ENCODE measurements at regions not wholly inside any gene's neighbourhood (a gene's known extent, or its start where the extent isn't known, plus 50 kb on each side); places are given as distances from the start of the nearest gene placed in this dataset.

GRCh38 chr20:60306551-60306950, 348.3 kb downstream of the CDH26 start:
- ChIA-PET POLR2A (ENCODE audit: unreplicated experiment) (no interaction called here), CTCF (no interaction called here)
- no peaks in the 10 kb centered on the region; the same call in 1 of the 2 replicates for H3K27me3 ChIP-seq (ENCODE audit: low read length)

GRCh38 chr20:60310560-60311349, 352.5 kb downstream of the CDH26 start:
- no peaks in the 10 kb centered on the region for H3K36me3 ChIP-seq (ENCODE audit: low read depth, low read length)
- no peaks in the 10 kb centered on the region for H3F3A ChIP-seq (ENCODE audit: low read length, unreplicated experiment)
- peaks cover 3% of the 10 kb centered on the region; the same call in 1 of the 2 replicates for H3K9me3 ChIP-seq (ENCODE audit: low read length)
- TF ChIP-seq EZH2 (IDR thresholded peaks at IDR 0.05; ENCODE audit: low read length, unreplicated experiment) = no peak
- no peak for TF ChIP-seq EZH2phosphoT487 (IDR thresholded peaks at IDR 0.05; ENCODE audit: borderline replicate concordance, low read length)
- TF ChIP-seq CTCF (conservative IDR thresholded peaks at IDR 0.05; ENCODE audit: low read depth, low read length) = no peak
- intact Hi-C loops (cut with micrococcal nuclease) = no loop called here
- BruUV-seq (replicated peaks) = no TSS peak
- H3K27me3 ChIP-seq (ENCODE audit: low read length) = no peaks in the 10 kb centered on the region
- no peaks in the 10 kb centered on the region for H3K9me2 ChIP-seq (replicated peaks; ENCODE audit: low read length)
- H2AFZ ChIP-seq (ENCODE audit: low read length) = no peak overlapping the region
- H3K9ac ChIP-seq (ENCODE audit: low read length) = no peak overlapping the region
- no peak overlapping the region for H3K4me2 ChIP-seq (ENCODE audit: low read length)
- H3K79me2 ChIP-seq (ENCODE audit: low read length) = no peaks in the 10 kb centered on the region
- ChIA-PET CTCF (no interaction called here), POLR2A (ENCODE audit: unreplicated experiment) (no interaction called here)
- DNase-seq (no peak), ATAC-seq (no peak)
- no peaks in the 10 kb centered on the region for H4K20me1 ChIP-seq (ENCODE audit: low read length)
- no peaks in the 10 kb centered on the region for H3K4me1 ChIP-seq (ENCODE audit: insufficient read depth, low read length)
- H3K4me3 ChIP-seq (ENCODE audit: low read length) = no peak overlapping the region
- H3K27ac ChIP-seq (ENCODE audit: low read length) = no peak overlapping the region

More at GRCh38 chr20:60306551-60306950, 348.3 kb downstream of the CDH26 start:
- no peaks in the 10 kb centered on the region for H3K79me2 ChIP-seq (ENCODE audit: low read length)
- no peak overlapping the region for H3K4me2 ChIP-seq (ENCODE audit: low read length)
- H4K20me1 ChIP-seq (ENCODE audit: low read length) = no peaks in the 10 kb centered on the region
- no peaks in the 10 kb centered on the region for H3K4me1 ChIP-seq (ENCODE audit: insufficient read depth, low read length)
- no peaks in the 10 kb centered on the region; the same call in 1 of the 2 replicates for H3K9me3 ChIP-seq (ENCODE audit: low read length)
- no peak overlapping the region for H3K9ac ChIP-seq (ENCODE audit: low read length)
- H3K4me3 ChIP-seq (ENCODE audit: low read length) = no peak overlapping the region
- BruUV-seq (replicated peaks) = no TSS peak
- no peaks in the 10 kb centered on the region for H3K36me3 ChIP-seq (ENCODE audit: low read depth, low read length)
- intact Hi-C loops (cut with micrococcal nuclease) = no loop called here
- no peaks in the 10 kb centered on the region for H3F3A ChIP-seq (ENCODE audit: low read length, unreplicated experiment)
- H3K9me2 ChIP-seq (replicated peaks; ENCODE audit: low read length) = no peaks in the 10 kb centered on the region
- H2AFZ ChIP-seq (ENCODE audit: low read length) = no peak overlapping the region
- TF ChIP-seq EZH2phosphoT487 (IDR thresholded peaks at IDR 0.05; ENCODE audit: borderline replicate concordance, low read length) (no peak), CTCF (conservative IDR thresholded peaks at IDR 0.05; ENCODE audit: low read depth, low read length) (no peak), EZH2 (IDR thresholded peaks at IDR 0.05; ENCODE audit: low read length, unreplicated experiment) (no peak)
- ATAC-seq (no peak), DNase-seq (no peak)
- H3K27ac ChIP-seq (ENCODE audit: low read length) = no peak overlapping the region

- H3K79me2 ChIP-seq (ENCODE audit: low read length) = no peaks in the 10 kb centered on the region
- no peaks in the 10 kb centered on the region for H3K27me3 ChIP-seq (ENCODE audit: low read length)
- H3K9ac ChIP-seq (ENCODE audit: low read length) = no peak overlapping the region
- no peaks in the 10 kb centered on the region for H3F3A ChIP-seq (ENCODE audit: low read length, unreplicated experiment)
- DNase-seq (no peak), ATAC-seq (no peak)
- no peak overlapping the region for H3K4me2 ChIP-seq (ENCODE audit: low read length)
- no peak overlapping the region for H2AFZ ChIP-seq (ENCODE audit: low read length)
- no TSS peak for BruUV-seq (replicated peaks)
- peaks cover 3% of the 10 kb centered on the region; the same call in 1 of the 2 replicates for H3K9me3 ChIP-seq (ENCODE audit: low read length)
- POLR2A ChIA-PET (ENCODE audit: unreplicated experiment) = no interaction called here
- H3K4me3 ChIP-seq (ENCODE audit: low read length) = no peak overlapping the region
- H3K36me3 ChIP-seq (ENCODE audit: low read depth, low read length) = no peaks in the 10 kb centered on the region
- intact Hi-C loops (cut with micrococcal nuclease) = no loop called here
- no peaks in the 10 kb centered on the region for H3K9me2 ChIP-seq (replicated peaks; ENCODE audit: low read length)
- no peaks in the 10 kb centered on the region for H3K4me1 ChIP-seq (ENCODE audit: insufficient read depth, low read length)
- H4K20me1 ChIP-seq (ENCODE audit: low read length) = no peaks in the 10 kb centered on the region
- CTCF ChIA-PET = no interaction called here
- TF ChIP-seq CTCF (conservative IDR thresholded peaks at IDR 0.05; ENCODE audit: low read depth, low read length) = no peak
- no peak for TF ChIP-seq EZH2 (IDR thresholded peaks at IDR 0.05; ENCODE audit: low read length, unreplicated experiment)
- no peak for TF ChIP-seq EZH2phosphoT487 (IDR thresholded peaks at IDR 0.05; ENCODE audit: borderline replicate concordance, low read length)
- no peak overlapping the region for H3K27ac ChIP-seq (ENCODE audit: low read length)
Measured at GRCh38 chr20:60313191-60313590, 355.0 kb downstream of the CDH26 start.
